GM23338 (cell line): ENCODE measurements at regions not wholly inside any gene's neighbourhood (a gene's known extent, or its start where the extent isn't known, plus 50 kb on each side); places are given as distances from the start of the nearest gene placed in this dataset.

Experiments
- ATAC-seq: fragments of 200-7000 bp; cut with Tn5 transposase; 3 replicates; pipeline ENCODE4 v1.9.1; 2020
- DNase-seq: peaks from one replicate; pipeline ENCODE4 v3.0.0-alpha.2; 2015; ENCODE audit warnings: low spot score
- H2AFZ ChIP-seq: fragments of 200-600 bp; sonication (generic); 2 replicates; pipeline ENCODE4 v1.8.0; 2016; ENCODE audit warnings: antibody characterized with exemption, mild to moderate bottlenecking, moderate library complexity
- H3F3A ChIP-seq: fragments of 200-600 bp; sonication (generic); replicated peaks from 2 replicates; pipeline ENCODE4 v1.8.0; 2017; ENCODE audit warnings: antibody characterized with exemption, mixed run types, low read depth
- H3K27ac ChIP-seq: fragments of 200-600 bp; sonication (generic); 2 replicates; pipeline ENCODE4 v1.6.1; 2016; ENCODE audit warnings: low read depth
- H3K27me3 ChIP-seq: fragments of 200-600 bp; sonication (generic); 2 replicates; pipeline ENCODE4 v1.8.0; 2016; ENCODE audit warnings: mild to moderate bottlenecking, mixed run types, moderate library complexity; ENCODE audit not compliant: insufficient read depth
- H3K36me3 ChIP-seq: fragments of 200-600 bp; sonication (generic); 2 replicates; pipeline ENCODE4 v1.8.0; 2016; ENCODE audit warnings: mild to moderate bottlenecking; ENCODE audit not compliant: insufficient read depth
- H3K4me1 ChIP-seq: fragments of 200-600 bp; sonication (generic); 2 replicates; pipeline ENCODE4 v1.8.0; 2016; ENCODE audit warnings: mild to moderate bottlenecking, moderate library complexity; ENCODE audit not compliant: insufficient read depth
- H3K4me2 ChIP-seq: fragments of 200-600 bp; sonication (generic); 2 replicates; pipeline ENCODE4 v1.7.1; 2017; ENCODE audit warnings: mixed run types
- H3K4me3 ChIP-seq: fragments of 200-600 bp; sonication (generic); 2 replicates; pipeline ENCODE4 v1.6.1; 2016; ENCODE audit warnings: mixed run types
- H3K79me2 ChIP-seq: fragments of 200-600 bp; sonication (generic); replicated peaks from 2 replicates; pipeline ENCODE4 v1.8.0; 2017; ENCODE audit warnings: mild to moderate bottlenecking; ENCODE audit not compliant: insufficient read depth
- H3K9me2 ChIP-seq: fragments of 200-600 bp; sonication (generic); 2 replicates; pipeline ENCODE4 v1.8.0; 2017; ENCODE audit not compliant: insufficient read depth
- H4K20me1 ChIP-seq: fragments of 200-600 bp; sonication (generic); replicated peaks from 2 replicates; pipeline ENCODE4 v1.8.0; 2017; ENCODE audit warnings: mild to moderate bottlenecking; ENCODE audit not compliant: insufficient read depth
- H3K27ac Mint-ChIP-seq: 2 replicates; pipeline ENCODE4 v1.8.0; 2020; ENCODE audit warnings: inconsistent platforms, mild to moderate bottlenecking, moderate library complexity, mixed read lengths
- H3K27me3 Mint-ChIP-seq: 3 replicates; pipeline ENCODE4 v1.8.0; 2022; ENCODE audit warnings: low read depth, mild to moderate bottlenecking, moderate library complexity, mixed read lengths, inconsistent platforms; ENCODE audit not compliant: insufficient read depth, poor library complexity
- H3K36me3 Mint-ChIP-seq: 3 replicates; pipeline ENCODE4 v1.8.0; 2021; ENCODE audit warnings: low read depth, mild to moderate bottlenecking, inconsistent platforms, moderate library complexity, mixed read lengths
- H3K4me1 Mint-ChIP-seq: 3 replicates; pipeline ENCODE4 v1.8.0; 2020; ENCODE audit warnings: mild to moderate bottlenecking, inconsistent platforms, mixed read lengths
- H3K4me3 Mint-ChIP-seq: 3 replicates; pipeline ENCODE4 v1.8.0; 2021; ENCODE audit warnings: moderate library complexity, mild to moderate bottlenecking, inconsistent platforms, mixed read lengths
- H3K9me3 Mint-ChIP-seq: 3 replicates; pipeline ENCODE4 v1.8.0; 2020; ENCODE audit warnings: moderate library complexity, mild to moderate bottlenecking, inconsistent platforms, mixed read lengths
- CREB1 ChIP-seq: fragments of 250-450 bp; sonication (Bioruptor Pico); IDR thresholded peaks from 2 replicates; pipeline ENCODE4 v1.5.0; 2020; ENCODE audit warnings: low read depth, mild to moderate bottlenecking, moderate library complexity
- EZH2 ChIP-seq: fragments of 200-600 bp; sonication (generic); IDR thresholded peaks from one replicate; pipeline ENCODE4 v1.8.0; 2017; ENCODE audit warnings: antibody characterized with exemption, mild to moderate bottlenecking, low read depth; ENCODE audit not compliant: unreplicated experiment
- EZH2phosphoT487 ChIP-seq: fragments of 200-600 bp; sonication (generic); IDR thresholded peaks from one replicate; pipeline ENCODE4 v1.8.1; 2018; ENCODE audit warnings: antibody characterized with exemption; ENCODE audit not compliant: unreplicated experiment
- JUNB ChIP-seq: IDR thresholded peaks from one replicate; pipeline ENCODE4 v1.6.1; 2016; ENCODE audit warnings: antibody characterized with exemption; ENCODE audit not compliant: unreplicated experiment
- NANOG ChIP-seq: IDR thresholded peaks from 2 replicates; pipeline ENCODE4 v1.6.1; 2016; ENCODE audit warnings: antibody characterized with exemption, borderline replicate concordance
- POLR2AphosphoS5 ChIP-seq: IDR thresholded peaks from 2 replicates; pipeline ENCODE4 v1.6.1; 2016; ENCODE audit warnings: antibody characterized with exemption, low read depth
- ZNF114 ChIP-seq: fragments of 250-450 bp; sonication (Bioruptor Pico); IDR thresholded peaks from 2 replicates; pipeline ENCODE4 v1.5.0; 2020; ENCODE audit warnings: mild to moderate bottlenecking, moderate library complexity
- ZNF331 ChIP-seq: fragments of 250-450 bp; sonication (Bioruptor Pico); IDR thresholded peaks from 2 replicates; pipeline ENCODE4 v1.5.0; 2020; ENCODE audit warnings: low read depth, mild to moderate bottlenecking, moderate library complexity
- ZNF462 ChIP-seq: fragments of 250-450 bp; sonication (Bioruptor Pico); IDR thresholded peaks from 2 replicates; pipeline ENCODE4 v1.5.0; 2020; ENCODE audit warnings: mild to moderate bottlenecking, moderate library complexity
- TF ChIP-seq, protein P1 (sequence below): IDR thresholded peaks from one replicate; pipeline ENCODE4 v1.6.1; 2018; ENCODE audit warnings: antibody characterized with exemption; ENCODE audit not compliant: unreplicated experiment
- TF ChIP-seq, protein P2 (sequence below): IDR thresholded peaks from 2 replicates; pipeline ENCODE4 v1.6.1; 2016; ENCODE audit warnings: antibody characterized with exemption
- TF ChIP-seq, protein P3 (sequence below), 2 experiments: fragments of 200-600 bp in 1 of 2; sonication (generic) in 1 of 2; conservative IDR thresholded peaks; 2 replicates each; pipeline versions ENCODE4 v1.5.1 to v1.6.1; 2016 to 2017; ENCODE audit warnings: antibody characterized with exemption in 2 of 2, low read depth in 2 of 2, mild to moderate bottlenecking in 2 of 2, moderate library complexity in 1 of 2

GRCh38 chr12:60391051-60391450 is 795.2 kb downstream of the SLC16A7 start:
- Histone ChIP-seq H2AFZ (no peak overlapping the region), H4K20me1 (no peaks in the 10 kb centered on the region), H3F3A (no peaks in the 10 kb centered on the region), H3K9me2 (no peaks in the 10 kb centered on the region), H3K27ac (no peak overlapping the region), H3K27me3 (no peaks in the 10 kb centered on the region), H3K4me3 (no peak overlapping the region), H3K4me2 (no peak overlapping the region), H3K4me1 (no peaks in the 10 kb centered on the region), H3K36me3 (no peaks in the 10 kb centered on the region), H3K79me2 (no peaks in the 10 kb centered on the region)
- Mint-ChIP-seq H3K27me3 (no peaks in the 10 kb centered on the region), H3K27ac (no peak overlapping the region), H3K4me3 (no peak overlapping the region), H3K9me3 (peaks cover 15% of the 10 kb centered on the region; the same call in 1 of the 3 replicates), H3K4me1 (no peaks in the 10 kb centered on the region), H3K36me3 (no peaks in the 10 kb centered on the region)
- TF ChIP-seq POLR2AphosphoS5 = no peak
- no peak for TF ChIP-seq ZNF462 (CRISPR knock-in tag)
- TF ChIP-seq, protein P1, sequence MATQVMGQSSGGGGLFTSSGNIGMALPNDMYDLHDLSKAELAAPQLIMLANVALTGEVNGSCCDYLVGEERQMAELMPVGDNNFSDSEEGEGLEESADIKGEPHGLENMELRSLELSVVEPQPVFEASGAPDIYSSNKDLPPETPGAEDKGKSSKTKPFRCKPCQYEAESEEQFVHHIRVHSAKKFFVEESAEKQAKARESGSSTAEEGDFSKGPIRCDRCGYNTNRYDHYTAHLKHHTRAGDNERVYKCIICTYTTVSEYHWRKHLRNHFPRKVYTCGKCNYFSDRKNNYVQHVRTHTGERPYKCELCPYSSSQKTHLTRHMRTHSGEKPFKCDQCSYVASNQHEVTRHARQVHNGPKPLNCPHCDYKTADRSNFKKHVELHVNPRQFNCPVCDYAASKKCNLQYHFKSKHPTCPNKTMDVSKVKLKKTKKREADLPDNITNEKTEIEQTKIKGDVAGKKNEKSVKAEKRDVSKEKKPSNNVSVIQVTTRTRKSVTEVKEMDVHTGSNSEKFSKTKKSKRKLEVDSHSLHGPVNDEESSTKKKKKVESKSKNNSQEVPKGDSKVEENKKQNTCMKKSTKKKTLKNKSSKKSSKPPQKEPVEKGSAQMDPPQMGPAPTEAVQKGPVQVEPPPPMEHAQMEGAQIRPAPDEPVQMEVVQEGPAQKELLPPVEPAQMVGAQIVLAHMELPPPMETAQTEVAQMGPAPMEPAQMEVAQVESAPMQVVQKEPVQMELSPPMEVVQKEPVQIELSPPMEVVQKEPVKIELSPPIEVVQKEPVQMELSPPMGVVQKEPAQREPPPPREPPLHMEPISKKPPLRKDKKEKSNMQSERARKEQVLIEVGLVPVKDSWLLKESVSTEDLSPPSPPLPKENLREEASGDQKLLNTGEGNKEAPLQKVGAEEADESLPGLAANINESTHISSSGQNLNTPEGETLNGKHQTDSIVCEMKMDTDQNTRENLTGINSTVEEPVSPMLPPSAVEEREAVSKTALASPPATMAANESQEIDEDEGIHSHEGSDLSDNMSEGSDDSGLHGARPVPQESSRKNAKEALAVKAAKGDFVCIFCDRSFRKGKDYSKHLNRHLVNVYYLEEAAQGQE = no peak
- TF ChIP-seq ZNF114 (CRISPR knock-in tag) = no peak
- no peak for TF ChIP-seq JUNB
- no peak for TF ChIP-seq NANOG
- TF ChIP-seq, protein P2, sequence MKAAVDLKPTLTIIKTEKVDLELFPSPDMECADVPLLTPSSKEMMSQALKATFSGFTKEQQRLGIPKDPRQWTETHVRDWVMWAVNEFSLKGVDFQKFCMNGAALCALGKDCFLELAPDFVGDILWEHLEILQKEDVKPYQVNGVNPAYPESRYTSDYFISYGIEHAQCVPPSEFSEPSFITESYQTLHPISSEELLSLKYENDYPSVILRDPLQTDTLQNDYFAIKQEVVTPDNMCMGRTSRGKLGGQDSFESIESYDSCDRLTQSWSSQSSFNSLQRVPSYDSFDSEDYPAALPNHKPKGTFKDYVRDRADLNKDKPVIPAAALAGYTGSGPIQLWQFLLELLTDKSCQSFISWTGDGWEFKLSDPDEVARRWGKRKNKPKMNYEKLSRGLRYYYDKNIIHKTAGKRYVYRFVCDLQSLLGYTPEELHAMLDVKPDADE = no peak
- TF ChIP-seq ZNF331 = no peak
- TF ChIP-seq CREB1 (CRISPR knock-in tag) = no peak
- no peak for TF ChIP-seq EZH2phosphoT487
- TF ChIP-seq, protein P3, sequence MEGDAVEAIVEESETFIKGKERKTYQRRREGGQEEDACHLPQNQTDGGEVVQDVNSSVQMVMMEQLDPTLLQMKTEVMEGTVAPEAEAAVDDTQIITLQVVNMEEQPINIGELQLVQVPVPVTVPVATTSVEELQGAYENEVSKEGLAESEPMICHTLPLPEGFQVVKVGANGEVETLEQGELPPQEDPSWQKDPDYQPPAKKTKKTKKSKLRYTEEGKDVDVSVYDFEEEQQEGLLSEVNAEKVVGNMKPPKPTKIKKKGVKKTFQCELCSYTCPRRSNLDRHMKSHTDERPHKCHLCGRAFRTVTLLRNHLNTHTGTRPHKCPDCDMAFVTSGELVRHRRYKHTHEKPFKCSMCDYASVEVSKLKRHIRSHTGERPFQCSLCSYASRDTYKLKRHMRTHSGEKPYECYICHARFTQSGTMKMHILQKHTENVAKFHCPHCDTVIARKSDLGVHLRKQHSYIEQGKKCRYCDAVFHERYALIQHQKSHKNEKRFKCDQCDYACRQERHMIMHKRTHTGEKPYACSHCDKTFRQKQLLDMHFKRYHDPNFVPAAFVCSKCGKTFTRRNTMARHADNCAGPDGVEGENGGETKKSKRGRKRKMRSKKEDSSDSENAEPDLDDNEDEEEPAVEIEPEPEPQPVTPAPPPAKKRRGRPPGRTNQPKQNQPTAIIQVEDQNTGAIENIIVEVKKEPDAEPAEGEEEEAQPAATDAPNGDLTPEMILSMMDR (conservative IDR thresholded peaks at IDR 0.05; ENCODE audit: low read depth in 2 of 2) = no peak
- no peak for TF ChIP-seq EZH2
- ATAC-seq (no peak), DNase-seq (no peak)
